GM23248 (cell line): ENCODE measurements at regions not wholly inside any gene's neighbourhood (a gene's known extent, or its start where the extent isn't known, plus 50 kb on each side); places are given as distances from the start of the nearest gene placed in this dataset.
A peak's percentile ranks its signal among the peaks of the same experiment; 100 is the strongest.

Experiments
- DNase-seq: peaks from one replicate; pipeline ENCODE4 v3.0.0-alpha.2; 2015
- H2AFZ ChIP-seq: fragments of 200-600 bp; sonication (generic); 2 replicates; pipeline ENCODE4 v1.6.1; 2016; ENCODE audit warnings: antibody characterized with exemption
- H3F3A ChIP-seq: fragments of 200-600 bp; sonication (generic); 2 replicates; pipeline ENCODE4 v1.6.1; 2016; ENCODE audit warnings: mild to moderate bottlenecking, antibody characterized with exemption, mixed run types; ENCODE audit not compliant: insufficient read depth
- H3K27ac ChIP-seq: fragments of 200-600 bp; sonication (generic); 2 replicates; pipeline ENCODE4 v1.5.1; 2016; ENCODE audit warnings: mild to moderate bottlenecking
- H3K27me3 ChIP-seq: fragments of 200-600 bp; sonication (generic); replicated peaks from 2 replicates; pipeline ENCODE4 v1.6.1; 2016; ENCODE audit warnings: mild to moderate bottlenecking; ENCODE audit not compliant: insufficient read depth
- H3K36me3 ChIP-seq: fragments of 200-600 bp; sonication (generic); 2 replicates; pipeline ENCODE4 v1.6.1; 2016; ENCODE audit warnings: low read depth, mild to moderate bottlenecking
- H3K4me1 ChIP-seq: fragments of 200-600 bp; sonication (generic); 2 replicates; pipeline ENCODE4 v1.6.1; 2016; ENCODE audit warnings: mild to moderate bottlenecking; ENCODE audit not compliant: insufficient read depth
- H3K4me2 ChIP-seq: fragments of 200-600 bp; sonication (generic); one replicate; pipeline ENCODE4 v1.6.1; 2016; ENCODE audit warnings: mild to moderate bottlenecking; ENCODE audit not compliant: unreplicated experiment
- H3K4me3 ChIP-seq: fragments of 200-600 bp; sonication (generic); 2 replicates; pipeline ENCODE4 v1.5.1; 2016; ENCODE audit warnings: mild to moderate bottlenecking
- H3K79me2 ChIP-seq: fragments of 200-600 bp; sonication (generic); 2 replicates; pipeline ENCODE4 v1.6.1; 2016; ENCODE audit warnings: mild to moderate bottlenecking; ENCODE audit not compliant: insufficient read depth
- H3K9ac ChIP-seq: fragments of 200-600 bp; sonication (generic); 2 replicates; pipeline ENCODE4 v1.6.1; 2016; ENCODE audit warnings: mild to moderate bottlenecking
- H3K9me2 ChIP-seq: fragments of 200-600 bp; sonication (generic); 2 replicates; pipeline ENCODE4 v1.6.1; 2016; ENCODE audit warnings: mixed run types, mild to moderate bottlenecking, moderate library complexity; ENCODE audit not compliant: insufficient read depth
- H3K9me3 ChIP-seq: fragments of 200-600 bp; sonication (generic); one replicate; pipeline ENCODE4 v1.6.1; 2017; ENCODE audit warnings: low read depth
- H4K20me1 ChIP-seq: fragments of 200-600 bp; sonication (generic); 2 replicates; pipeline ENCODE4 v1.6.0; 2016; ENCODE audit not compliant: insufficient read depth
- EZH2 ChIP-seq: fragments of 200-600 bp; sonication (generic); IDR thresholded peaks from 2 replicates; pipeline ENCODE4 v1.6.1; 2018; ENCODE audit warnings: antibody characterized with exemption, mild to moderate bottlenecking; ENCODE audit not compliant: insufficient read depth, poor library complexity, severe bottlenecking
- EZH2phosphoT487 ChIP-seq: fragments of 200-600 bp; sonication (generic); IDR thresholded peaks from 2 replicates; pipeline ENCODE4 v1.6.1; 2018; ENCODE audit warnings: antibody characterized with exemption, moderate library complexity, mild to moderate bottlenecking, low read depth; ENCODE audit not compliant: insufficient read depth
- WGBS, 2 experiments: methylation state at CpG; one replicate each; pipeline ENCODE4 v1.1.6; 2015 to 2017; ENCODE audit warnings: low lambda C conversion rate in 2 of 2, low coverage in 1 of 2; ENCODE audit errors: missing lambda C conversion rate in 2 of 2; 5-methylcytosine and 5-hydroxymethylcytosine counted together
- in situ Hi-C: fragments of 300-500 bp; cut with MboI; formaldehyde crosslinking; loops from 2 replicates; pipeline ENCODE4 v1.15.0; 2020

DNA sequence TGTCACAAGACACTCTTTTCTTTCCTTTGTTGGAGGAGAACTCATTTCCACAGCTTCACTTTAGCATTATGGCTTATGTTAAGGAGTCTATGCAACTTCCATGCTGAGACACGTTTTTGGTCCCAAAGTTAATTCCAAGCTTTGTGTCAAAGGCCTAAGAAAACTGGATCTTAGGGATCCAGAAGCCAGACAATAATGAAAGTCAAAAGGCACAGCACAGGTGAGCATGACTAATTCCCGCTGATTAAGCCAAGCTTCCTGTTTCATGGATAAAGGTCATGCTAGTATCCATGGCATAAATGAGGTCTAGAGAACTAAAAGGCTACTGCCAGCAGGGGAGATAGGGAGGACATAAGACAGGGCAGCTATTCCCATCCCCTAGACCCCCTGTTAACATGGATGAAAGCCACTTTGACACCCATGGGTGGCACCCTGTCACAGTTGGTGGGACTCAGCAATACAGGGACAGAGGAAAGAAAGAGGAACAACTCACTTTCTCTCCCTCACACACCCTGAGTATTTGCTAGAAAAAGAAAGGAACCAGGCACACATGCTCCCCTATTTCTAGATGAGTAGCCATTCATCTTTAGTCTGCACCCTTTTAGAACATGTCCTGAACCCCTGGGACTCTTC, 438.1 kb upstream of the CDH9 start:
- H3F3A ChIP-seq, result no peaks in the 10 kb centered on the region
- no peak overlapping the region for H2AFZ ChIP-seq
- in situ Hi-C loops, result no loop called here
- H4K20me1 ChIP-seq, result no peaks in the 10 kb centered on the region
- H3K9me3 ChIP-seq, result no peaks in the 10 kb centered on the region
- no peaks in the 10 kb centered on the region for H3K27me3 ChIP-seq
- peaks cover 3% of the 10 kb centered on the region; the same call in 1 of the 2 replicates for H3K36me3 ChIP-seq
- no peaks in the 10 kb centered on the region for H3K4me1 ChIP-seq
- H3K27ac ChIP-seq, result no peak overlapping the region
- 14 to 16% methylated on average over 2 of the region's 2 CpGs for WGBS, 2 experiments
- TF ChIP-seq EZH2phosphoT487 (no peak), EZH2 (no peak)
- no peaks in the 10 kb centered on the region for H3K9me2 ChIP-seq
- H3K4me2 ChIP-seq, result no peak overlapping the region
- no peak for DNase-seq
- H3K4me3 ChIP-seq, result no peak overlapping the region
- no peak overlapping the region for H3K9ac ChIP-seq
- H3K79me2 ChIP-seq, result 0 out of 2 replicates have a peak, but pooled peaks cover 6% of the 10 kb centered on the region

DNA sequence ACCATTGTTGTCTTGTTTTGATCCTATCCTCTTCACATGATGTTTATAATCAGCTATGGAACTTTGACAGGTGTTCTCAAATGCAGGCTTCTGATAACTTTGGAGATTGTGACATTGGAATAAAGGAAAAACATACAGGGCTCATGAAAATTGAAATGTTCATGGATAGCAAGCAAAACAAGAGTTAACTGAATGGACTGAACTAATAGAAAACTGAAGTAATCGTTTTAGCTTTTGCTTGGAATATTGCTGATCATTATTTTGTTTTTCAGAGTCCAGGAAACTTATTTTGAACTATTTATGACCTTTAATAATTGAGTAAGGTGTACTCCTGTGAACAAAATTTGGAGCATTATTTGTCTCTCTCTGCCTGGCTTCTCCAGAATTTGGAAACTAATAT, 436.7 kb upstream of the CDH9 start:
- Histone ChIP-seq H3K27ac (no peak overlapping the region), H2AFZ (no peak overlapping the region), H3K27me3 (no peaks in the 10 kb centered on the region), H3K9me2 (no peaks in the 10 kb centered on the region), H4K20me1 (no peaks in the 10 kb centered on the region), H3K4me1 (no peaks in the 10 kb centered on the region), H3F3A (no peaks in the 10 kb centered on the region), H3K4me2 (no peak overlapping the region), H3K36me3 (peaks cover 3% of the 10 kb centered on the region; the same call in 1 of the 2 replicates), H3K9me3 (no peaks in the 10 kb centered on the region), H3K9ac (no peak overlapping the region), H3K4me3 (peak overlapping the region; percentile 65), H3K79me2 (0 out of 2 replicates have a peak, but pooled peaks cover 6% of the 10 kb centered on the region)
- 0 to 2% methylated on average over 1 of the region's 1 CpG for WGBS, 2 experiments
- no peak for DNase-seq
- TF ChIP-seq EZH2phosphoT487, result no peak
- TF ChIP-seq EZH2, result no peak
- in situ Hi-C loops, result no loop called here

DNA sequence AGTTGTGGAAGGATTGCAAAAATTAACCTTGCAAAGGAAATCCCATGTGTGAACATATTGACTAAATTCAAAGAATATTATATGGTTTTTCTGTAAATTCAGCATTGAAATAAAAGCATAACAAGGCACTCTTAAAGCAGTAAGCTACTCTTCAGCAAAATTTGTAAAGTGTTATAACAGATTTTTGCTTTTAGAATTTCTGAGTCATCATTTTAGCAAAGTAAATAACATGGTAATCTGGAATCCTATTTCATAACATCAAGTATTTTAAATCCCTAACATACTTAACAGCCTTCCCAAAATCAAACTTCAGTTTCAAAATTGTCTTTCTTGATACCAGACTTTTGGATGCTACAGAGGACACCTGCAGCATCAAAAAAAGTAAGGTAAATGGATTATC, 436.0 kb upstream of the CDH9 start:
- Histone ChIP-seq H3K4me3 (peak overlapping the region; percentile 65), H3K79me2 (0 out of 2 replicates have a peak, but pooled peaks cover 6% of the 10 kb centered on the region), H3K4me2 (peak overlapping the region; percentile 22), H2AFZ (no peak overlapping the region; the same call in 1 of the 2 replicates), H3K36me3 (peaks cover 3% of the 10 kb centered on the region; the same call in 1 of the 2 replicates), H3F3A (no peaks in the 10 kb centered on the region), H3K27ac (no peak overlapping the region), H3K4me1 (no peaks in the 10 kb centered on the region), H3K9me3 (no peaks in the 10 kb centered on the region), H3K9me2 (no peaks in the 10 kb centered on the region), H3K27me3 (no peaks in the 10 kb centered on the region), H4K20me1 (no peaks in the 10 kb centered on the region), H3K9ac (peak overlapping the region; percentile 77)
- in situ Hi-C loops, result no loop called here
- TF ChIP-seq EZH2 (no peak), EZH2phosphoT487 (no peak)
- peak; percentile 1 for DNase-seq

DNA sequence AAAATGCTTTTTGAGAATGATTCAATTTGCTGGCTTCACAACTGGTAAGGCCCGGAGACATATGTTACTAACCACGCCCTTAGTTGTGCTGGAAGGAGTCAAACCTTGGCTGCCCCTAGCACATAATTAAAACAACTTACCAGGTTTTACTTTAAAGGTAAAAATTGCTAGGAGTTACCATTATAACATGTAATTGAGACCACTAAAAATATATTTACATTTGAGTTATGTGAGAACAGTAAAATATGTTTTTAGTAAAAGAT, 435.6 kb upstream of the CDH9 start:
- Histone ChIP-seq H2AFZ (peak overlapping the region; percentile 58), H3K27me3 (no peaks in the 10 kb centered on the region), H3K9me2 (no peaks in the 10 kb centered on the region), H3K4me1 (no peaks in the 10 kb centered on the region), H3K79me2 (0 out of 2 replicates have a peak, but pooled peaks cover 6% of the 10 kb centered on the region), H3K36me3 (peaks cover 3% of the 10 kb centered on the region; the same call in 1 of the 2 replicates), H3K9ac (peak overlapping the region; percentile 77), H3K4me3 (peak overlapping the region; percentile 65), H3K4me2 (peak overlapping the region; percentile 22), H3K27ac (peak overlapping the region; percentile 55; the same call in 1 of the 2 replicates), H3F3A (no peaks in the 10 kb centered on the region), H3K9me3 (no peaks in the 10 kb centered on the region), H4K20me1 (no peaks in the 10 kb centered on the region)
- 5 to 6% methylated on average over 2 of the region's 2 CpGs for WGBS, 2 experiments
- TF ChIP-seq EZH2phosphoT487, result no peak
- TF ChIP-seq EZH2, result no peak
- in situ Hi-C loops, result no loop called here
- DNase-seq, result peak; percentile 37
